Stimulated activated CD4-positive, alpha-beta T cell treated with anti-CD3 and anti-CD28 coated beads, Interleukin-15, amount 100 ng/mL, for 1 hour (primary cell): ENCODE measurements at regions not wholly inside any gene's neighbourhood (a gene's known extent, or its start where the extent isn't known, plus 50 kb on each side); places are given as distances from the start of the nearest gene placed in this dataset.

Source experiments
- DNase-seq, 2 donors: peaks; one replicate each; pipeline ENCODE4 v3.0.0-alpha.2; 2020; ENCODE audit warnings: low read depth in 1 of 2, low spot score in 1 of 2

GRCh38 chr4:130141651-130142050 lies 1045.7 kb downstream of the C4orf33 start:
- no peak for DNase-seq

DNA sequence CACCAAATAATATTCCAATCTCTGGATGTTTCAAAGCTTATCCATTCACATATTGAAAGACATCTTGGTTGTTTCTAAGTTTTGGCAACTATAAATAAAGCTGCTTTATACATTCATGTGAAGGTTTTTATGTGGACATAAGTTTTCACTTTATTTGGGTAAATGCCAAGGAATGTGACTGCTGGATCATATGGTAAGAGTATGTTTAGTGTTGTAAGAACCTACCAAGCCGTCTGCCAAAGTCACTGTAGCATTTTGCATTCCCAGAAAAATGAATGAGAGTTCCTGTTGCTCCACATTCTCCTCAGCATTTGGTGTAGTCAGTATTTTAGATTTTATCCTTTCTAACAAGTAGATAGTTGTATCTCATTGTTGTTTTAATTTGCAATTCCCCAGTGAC lies 1047.7 kb downstream of the C4orf33 start:
- no peak for DNase-seq

GRCh38 chr4:130146773-130147172 lies 1050.8 kb downstream of the C4orf33 start:
- no peak for DNase-seq

- no peak for DNase-seq
Measured at GRCh38 chr4:130147641-130148040, 1051.7 kb downstream of the C4orf33 start.

DNA sequence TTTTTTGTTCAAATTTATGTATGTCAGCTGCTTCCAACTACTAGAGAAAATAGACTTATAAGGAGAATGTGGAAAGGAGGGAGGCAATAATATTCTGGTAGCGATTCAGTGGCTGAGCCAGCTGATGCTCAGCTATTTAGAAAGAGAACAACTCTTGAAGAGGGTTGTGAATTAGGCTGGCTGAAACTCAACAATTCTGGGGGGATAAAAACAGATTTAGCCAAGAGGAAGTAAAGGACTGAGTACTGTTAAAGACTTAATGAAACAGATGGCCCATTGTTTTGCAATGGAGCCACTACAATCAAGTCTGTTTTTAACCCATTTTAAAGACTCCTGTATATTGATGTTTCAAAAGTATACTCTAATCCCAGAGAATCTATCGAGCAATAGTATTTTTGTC lies 1058.9 kb downstream of the C4orf33 start:
- DNase-seq, result no peak

DNA sequence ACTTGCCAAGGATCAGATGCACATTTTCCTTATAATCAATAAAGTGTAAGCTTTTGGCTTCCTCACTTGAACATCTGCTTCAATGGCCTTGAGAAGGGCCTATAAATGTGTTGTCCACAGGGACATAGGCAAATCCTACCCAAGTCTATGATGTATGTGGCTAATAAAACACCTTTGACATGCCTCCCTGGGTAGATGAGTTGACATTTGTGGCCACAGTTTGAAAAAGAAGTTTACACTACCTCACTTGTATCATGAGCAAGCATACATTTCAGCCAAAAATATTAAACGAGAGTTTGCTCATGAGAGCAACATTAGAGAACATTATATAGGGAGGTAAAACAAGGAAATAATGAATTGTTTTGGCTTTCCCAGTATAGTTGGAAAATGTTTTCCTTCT lies 1067.7 kb downstream of the C4orf33 start:
- DNase-seq, result no peak

GRCh38 chr4:130165381-130165780 lies 1069.4 kb downstream of the C4orf33 start:
- no peak for DNase-seq

DNA sequence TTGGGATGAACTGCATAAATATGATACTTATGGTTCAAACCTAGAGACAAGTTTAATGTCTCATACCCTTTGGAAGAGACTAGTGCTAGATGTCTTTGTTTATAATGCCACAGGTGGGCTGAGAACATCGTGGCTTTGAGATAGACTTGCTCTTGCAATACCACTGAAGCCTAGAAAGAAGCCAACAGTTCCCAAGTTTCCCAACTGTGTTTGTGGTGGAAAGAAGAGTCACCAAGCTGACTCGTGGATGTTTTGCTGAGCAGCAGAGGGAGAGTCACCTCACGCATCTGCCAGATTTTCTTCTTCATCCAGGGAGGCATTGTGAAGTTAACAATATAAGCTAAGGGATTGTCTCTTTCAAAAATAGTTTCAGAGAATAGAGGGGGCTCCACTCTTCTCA lies 1076.2 kb downstream of the C4orf33 start:
- no peak for DNase-seq

DNA sequence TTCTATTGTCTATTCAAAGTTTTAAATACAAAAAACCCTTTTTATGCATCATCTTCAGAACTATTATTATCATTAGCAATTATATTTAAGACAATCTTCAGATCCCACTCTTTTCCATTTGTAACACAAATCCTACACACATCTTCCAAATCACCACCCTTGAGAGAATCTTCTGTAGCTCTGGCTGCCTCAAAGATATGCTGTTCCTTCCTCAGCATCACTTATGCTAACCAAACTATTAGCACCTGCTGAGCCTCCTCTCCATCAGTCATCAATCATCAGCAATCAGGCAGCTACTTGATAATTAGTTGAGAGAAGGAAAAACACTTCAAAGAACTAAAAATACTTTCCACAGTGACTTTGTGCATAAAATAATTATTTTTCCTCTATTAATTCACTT lies 1082.2 kb downstream of the C4orf33 start:
- no peak for DNase-seq

GRCh38 chr4:130183096-130183495 lies 1087.1 kb downstream of the C4orf33 start:
- DNase-seq, result no peak

DNA sequence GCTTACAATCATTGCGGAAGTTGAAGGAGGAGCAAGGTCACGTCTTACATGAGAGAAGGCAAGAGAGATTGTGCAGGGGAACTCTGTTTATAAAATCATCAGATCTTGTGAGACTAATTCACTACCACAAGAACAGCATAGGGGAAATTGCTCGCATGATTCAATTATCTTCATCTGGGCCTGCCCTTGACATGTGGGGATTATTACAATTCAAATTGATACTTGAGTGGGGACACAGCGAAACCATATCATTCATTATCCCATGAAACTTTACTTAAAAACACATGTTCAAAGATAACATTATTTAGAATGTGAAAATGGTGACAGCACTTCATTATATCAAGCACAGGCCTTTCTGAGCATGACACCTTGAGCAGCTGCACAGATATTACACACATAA lies 1087.8 kb downstream of the C4orf33 start:
- no peak for DNase-seq

GRCh38 chr4:130185123-130185522 lies 1089.2 kb downstream of the C4orf33 start:
- DNase-seq, result no peak

DNA sequence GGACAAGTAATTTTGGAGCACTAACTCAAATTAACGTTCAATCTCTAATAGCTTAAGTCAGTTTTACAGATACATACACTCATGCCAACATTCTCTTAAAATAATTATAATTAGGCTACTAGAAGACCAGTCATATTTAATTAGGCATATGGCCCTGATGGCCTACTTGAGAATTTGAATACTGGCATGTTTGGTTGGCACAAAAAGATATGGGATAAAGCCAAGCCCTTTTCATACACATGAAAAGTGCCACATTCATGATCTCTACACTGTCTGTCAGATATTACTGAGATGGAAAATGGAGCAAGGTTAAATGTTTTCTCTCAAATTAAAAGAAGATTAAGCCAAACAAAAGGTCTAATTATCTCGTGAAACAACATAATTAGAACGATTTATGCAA lies 1091.0 kb downstream of the C4orf33 start:
- no peak for DNase-seq

GRCh38 chr4:130187587-130187986 lies 1091.6 kb downstream of the C4orf33 start:
- no peak for DNase-seq

DNA sequence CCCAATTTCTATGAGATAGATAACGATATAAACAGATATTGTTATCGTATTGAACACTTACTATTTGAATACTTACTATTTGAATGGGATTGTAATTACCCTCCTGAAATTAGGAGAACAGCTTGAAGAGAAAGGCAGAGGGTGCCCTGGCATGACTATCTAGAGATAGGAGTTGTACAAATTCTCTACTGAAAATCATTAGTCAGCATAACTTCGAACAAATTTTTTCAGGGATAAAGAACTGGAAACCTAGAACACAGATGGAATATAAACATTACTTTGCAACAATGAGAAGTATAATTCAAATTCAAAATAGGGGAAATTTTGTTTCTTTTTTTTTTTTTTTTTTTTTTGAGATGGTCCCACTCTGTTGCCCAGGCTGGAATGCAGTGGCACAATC lies 1096.8 kb downstream of the C4orf33 start:
- DNase-seq, result no peak

- no peak for DNase-seq
Measured at GRCh38 chr4:130197946-130198345, 1102.0 kb downstream of the C4orf33 start.

DNA sequence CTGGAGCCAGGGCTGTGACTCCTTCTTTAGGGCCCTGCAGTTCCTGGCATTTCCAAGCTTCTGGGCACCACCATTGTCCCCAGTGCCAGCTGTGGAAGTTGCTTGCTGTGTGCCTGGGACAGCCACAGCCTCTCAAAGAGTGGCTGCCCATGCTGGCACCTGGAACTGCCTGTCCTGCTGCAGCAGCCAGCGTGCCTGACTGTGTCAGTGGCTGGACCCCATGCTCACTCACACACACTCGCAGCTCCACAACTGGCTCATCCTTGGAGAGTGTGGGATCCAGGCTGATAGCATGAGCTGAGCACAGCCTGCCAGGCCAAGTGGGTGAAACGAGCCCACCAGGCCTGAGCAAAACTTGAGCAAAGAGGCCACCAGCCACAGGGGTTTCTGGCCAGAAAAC lies 1107.6 kb downstream of the C4orf33 start:
- DNase-seq, result no peak

DNA sequence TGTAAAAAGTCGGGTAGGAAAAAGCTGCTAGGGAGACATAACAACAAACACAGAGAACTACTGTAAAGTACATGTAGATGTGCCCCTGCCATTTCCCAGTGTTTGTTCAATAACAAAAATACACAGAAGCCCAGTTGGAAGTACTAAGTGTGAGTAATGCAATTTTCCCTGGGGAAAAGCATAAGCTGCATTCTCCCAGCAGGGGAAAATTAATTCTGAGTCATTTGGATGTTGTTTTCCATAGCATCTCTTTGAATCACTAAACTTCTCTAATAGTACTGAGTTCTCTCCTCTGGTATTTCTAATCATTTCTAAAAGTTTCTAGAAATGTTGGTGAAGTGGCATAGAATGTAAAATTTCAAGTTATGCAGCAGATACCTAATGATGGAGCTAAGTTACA lies 1114.9 kb downstream of the C4orf33 start:
- DNase-seq, result no peak

DNA sequence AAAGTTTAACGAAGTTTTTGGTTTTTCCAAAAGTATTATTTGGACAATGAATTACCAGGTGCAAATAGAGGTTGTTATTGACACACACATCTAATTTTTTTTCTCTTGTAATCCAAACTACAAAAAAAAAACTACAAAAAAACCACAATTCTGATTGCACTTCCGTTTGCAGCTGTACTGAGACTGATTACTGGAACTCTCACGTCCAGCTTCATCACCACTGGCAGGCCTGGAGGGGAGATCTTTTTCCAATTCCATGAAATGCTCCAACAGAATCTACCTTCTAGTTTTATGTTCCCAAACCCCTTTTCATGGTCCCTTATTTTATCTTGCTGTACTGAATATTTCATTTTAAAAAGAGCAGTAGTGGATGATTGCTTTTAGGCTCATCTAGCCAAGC lies 1118.3 kb downstream of the C4orf33 start:
- no peak for DNase-seq

- DNase-seq, result no peak
Measured at GRCh38 chr4:130233377-130234047, 1137.6 kb downstream of the C4orf33 start.

GRCh38 chr4:130238121-130238520 lies 1142.2 kb downstream of the C4orf33 start:
- no peak for DNase-seq

DNA sequence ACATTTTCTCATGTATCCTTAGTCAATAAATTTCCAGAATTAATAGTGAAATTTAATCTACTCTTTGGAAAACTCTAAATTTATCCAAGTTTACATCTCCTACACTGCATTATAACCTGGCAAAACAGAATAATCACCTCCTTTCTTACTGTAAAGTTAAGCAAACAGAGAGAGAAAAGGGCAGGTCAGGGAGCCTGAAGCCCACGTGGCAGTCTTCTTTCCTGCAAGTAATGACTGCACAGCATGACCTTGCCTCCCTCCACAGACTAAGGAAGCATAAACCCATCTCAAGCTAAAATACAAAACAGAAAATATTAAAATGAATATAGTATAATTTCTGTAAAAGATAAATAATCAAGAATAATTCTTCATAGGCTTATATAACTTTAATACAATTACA lies 1153.0 kb downstream of the C4orf33 start:
- no peak for DNase-seq

- no peak for DNase-seq
Measured at GRCh38 chr4:130257271-130257670, 1161.3 kb downstream of the C4orf33 start.

DNA sequence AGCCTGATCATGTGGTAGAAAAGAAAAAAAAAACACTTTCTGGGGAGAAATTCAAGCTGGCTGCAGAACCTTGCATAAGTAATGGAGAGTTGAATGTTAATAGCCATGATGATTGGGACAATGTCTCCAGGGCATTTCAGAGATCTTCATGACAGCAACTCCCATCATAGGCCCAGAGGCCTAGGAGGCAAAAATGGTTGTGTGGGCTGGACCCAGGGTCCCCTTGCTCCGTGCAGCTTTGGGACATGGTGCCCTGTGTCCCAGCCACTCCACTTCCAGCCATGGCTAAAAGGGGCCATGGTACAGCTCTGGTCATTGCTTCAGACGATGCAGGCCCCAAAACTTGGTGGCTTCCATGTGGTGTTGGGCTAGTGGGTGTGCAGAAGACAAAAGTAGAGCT lies 1170.9 kb downstream of the C4orf33 start:
- DNase-seq, result no peak
